ENCODE measurements at regions not wholly inside any gene's neighbourhood (a gene's known extent, or its start where the extent isn't known, plus 50 kb on each side); places are given as distances from the start of the nearest gene placed in this dataset.

- TF ChIP-seq, protein P1, sequence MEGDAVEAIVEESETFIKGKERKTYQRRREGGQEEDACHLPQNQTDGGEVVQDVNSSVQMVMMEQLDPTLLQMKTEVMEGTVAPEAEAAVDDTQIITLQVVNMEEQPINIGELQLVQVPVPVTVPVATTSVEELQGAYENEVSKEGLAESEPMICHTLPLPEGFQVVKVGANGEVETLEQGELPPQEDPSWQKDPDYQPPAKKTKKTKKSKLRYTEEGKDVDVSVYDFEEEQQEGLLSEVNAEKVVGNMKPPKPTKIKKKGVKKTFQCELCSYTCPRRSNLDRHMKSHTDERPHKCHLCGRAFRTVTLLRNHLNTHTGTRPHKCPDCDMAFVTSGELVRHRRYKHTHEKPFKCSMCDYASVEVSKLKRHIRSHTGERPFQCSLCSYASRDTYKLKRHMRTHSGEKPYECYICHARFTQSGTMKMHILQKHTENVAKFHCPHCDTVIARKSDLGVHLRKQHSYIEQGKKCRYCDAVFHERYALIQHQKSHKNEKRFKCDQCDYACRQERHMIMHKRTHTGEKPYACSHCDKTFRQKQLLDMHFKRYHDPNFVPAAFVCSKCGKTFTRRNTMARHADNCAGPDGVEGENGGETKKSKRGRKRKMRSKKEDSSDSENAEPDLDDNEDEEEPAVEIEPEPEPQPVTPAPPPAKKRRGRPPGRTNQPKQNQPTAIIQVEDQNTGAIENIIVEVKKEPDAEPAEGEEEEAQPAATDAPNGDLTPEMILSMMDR (IDR thresholded peaks at IDR 0.05) = no peak
- TF ChIP-seq POLR2AphosphoS5 (IDR thresholded peaks at IDR 0.05) (no peak), POLR2A (IDR thresholded peaks at IDR 0.05) (no peak)
These were observed 75.4 kb upstream of the SCOC start for GRCh38 chr4:140298001-140298400.
